ENCODE measurements at regions not wholly inside any gene's neighbourhood (a gene's known extent, or its start where the extent isn't known, plus 50 kb on each side); places are given as distances from the start of the nearest gene placed in this dataset.
"Not testable (repeated sequence)": the region's sequence is repeated elsewhere in the genome, so short reads cannot be mapped to it uniquely, and the experiment has no call there.

DNA sequence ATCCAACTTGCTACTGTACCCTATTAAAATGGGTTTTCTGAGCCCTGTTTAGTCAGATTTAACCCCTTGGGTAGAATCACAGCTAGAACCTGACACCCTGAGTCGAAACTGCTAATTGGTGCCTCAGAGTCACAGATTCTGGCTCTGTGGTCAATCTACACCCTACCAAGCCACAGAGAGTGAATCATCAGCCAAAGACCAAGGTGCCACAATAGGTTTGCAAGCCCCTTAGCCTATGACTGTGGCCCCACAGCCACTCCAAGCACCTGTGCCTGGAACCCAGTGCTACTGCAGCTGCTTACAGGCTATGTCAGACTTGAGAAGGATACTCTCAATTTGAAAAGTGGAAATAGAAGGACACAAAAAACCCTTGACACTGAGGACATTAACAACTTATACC, 202.8 kb upstream of the KCND2 start:
- DNase-seq = no peak
- in situ Hi-C loops (cut with MboI; ENCODE audit: low sequenced_read_pairs in 4 of 4) = no loop called here

GRCh38 chr7:120077777-120078176, 195.2 kb upstream of the KCND2 start:
- Histone ChIP-seq H3K4me3 (no peak overlapping the region), H3K27ac (no peak overlapping the region), H3K36me3 (no peaks in the 10 kb centered on the region), H3K27me3 (no peaks in the 10 kb centered on the region), H3K4me1 (no peaks in the 10 kb centered on the region), H3K9me3 (no peaks in the 10 kb centered on the region)
- in situ Hi-C loops (cut with MboI; ENCODE audit: low sequenced_read_pairs in 4 of 4) (no loop called here), intact Hi-C loops (cut with DNase I; ENCODE audit: low total_unique reads) (no loop called here)
- TF ChIP-seq POLR2A (IDR thresholded peaks at IDR 0.05) = no peak
- TF ChIP-seq, protein P1, sequence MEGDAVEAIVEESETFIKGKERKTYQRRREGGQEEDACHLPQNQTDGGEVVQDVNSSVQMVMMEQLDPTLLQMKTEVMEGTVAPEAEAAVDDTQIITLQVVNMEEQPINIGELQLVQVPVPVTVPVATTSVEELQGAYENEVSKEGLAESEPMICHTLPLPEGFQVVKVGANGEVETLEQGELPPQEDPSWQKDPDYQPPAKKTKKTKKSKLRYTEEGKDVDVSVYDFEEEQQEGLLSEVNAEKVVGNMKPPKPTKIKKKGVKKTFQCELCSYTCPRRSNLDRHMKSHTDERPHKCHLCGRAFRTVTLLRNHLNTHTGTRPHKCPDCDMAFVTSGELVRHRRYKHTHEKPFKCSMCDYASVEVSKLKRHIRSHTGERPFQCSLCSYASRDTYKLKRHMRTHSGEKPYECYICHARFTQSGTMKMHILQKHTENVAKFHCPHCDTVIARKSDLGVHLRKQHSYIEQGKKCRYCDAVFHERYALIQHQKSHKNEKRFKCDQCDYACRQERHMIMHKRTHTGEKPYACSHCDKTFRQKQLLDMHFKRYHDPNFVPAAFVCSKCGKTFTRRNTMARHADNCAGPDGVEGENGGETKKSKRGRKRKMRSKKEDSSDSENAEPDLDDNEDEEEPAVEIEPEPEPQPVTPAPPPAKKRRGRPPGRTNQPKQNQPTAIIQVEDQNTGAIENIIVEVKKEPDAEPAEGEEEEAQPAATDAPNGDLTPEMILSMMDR (IDR thresholded peaks at IDR 0.05 in 4 of 5, conservative IDR thresholded peaks at IDR 0.05 in 1 of 5) = no peak
- no peak for DNase-seq
- ATAC-seq = no peak

More for the DNA sequence above, 202.8 kb upstream of the KCND2 start:
- Histone ChIP-seq H3K27ac (no peak overlapping the region), H3K4me1 (no peaks in the 10 kb centered on the region), H3K9me3 (no peaks in the 10 kb centered on the region), H3K36me3 (no peaks in the 10 kb centered on the region), H3K4me3 (no peak overlapping the region), H3K27me3 (no peaks in the 10 kb centered on the region)
- no peak for ATAC-seq
- intact Hi-C loops (cut with DNase I; ENCODE audit: low total_unique reads) = no loop called here
- TF ChIP-seq, protein P1 (IDR thresholded peaks at IDR 0.05 in 4 of 5, conservative IDR thresholded peaks at IDR 0.05 in 1 of 5) = no peak
- no peak for TF ChIP-seq POLR2A (IDR thresholded peaks at IDR 0.05)

GRCh38 chr7:120079022-120079421, 194.0 kb upstream of the KCND2 start:
- in situ Hi-C loops (cut with MboI; ENCODE audit: low sequenced_read_pairs in 4 of 4) (no loop called here), intact Hi-C loops (cut with DNase I; ENCODE audit: low total_unique reads) (no loop called here)
- Histone ChIP-seq H3K27ac (no peak overlapping the region), H3K4me1 (no peaks in the 10 kb centered on the region), H3K36me3 (no peaks in the 10 kb centered on the region), H3K27me3 (no peaks in the 10 kb centered on the region), H3K4me3 (no peak overlapping the region), H3K9me3 (no peaks in the 10 kb centered on the region)
- TF ChIP-seq, protein P1 (IDR thresholded peaks at IDR 0.05 in 4 of 5, conservative IDR thresholded peaks at IDR 0.05 in 1 of 5) = no peak
- TF ChIP-seq POLR2A (IDR thresholded peaks at IDR 0.05) = no peak
- DNase-seq (no peak), ATAC-seq (no peak)

- Histone ChIP-seq H3K27ac (no peak overlapping the region), H3K4me1 (no peaks in the 10 kb centered on the region), H3K36me3 (no peaks in the 10 kb centered on the region), H3K27me3 (no peaks in the 10 kb centered on the region), H3K9me3 (no peaks in the 10 kb centered on the region), H3K4me3 (no peak overlapping the region)
- no peak for ATAC-seq
- TF ChIP-seq, protein P1 (IDR thresholded peaks at IDR 0.05 in 4 of 5, conservative IDR thresholded peaks at IDR 0.05 in 1 of 5) = no peak
- TF ChIP-seq POLR2A (IDR thresholded peaks at IDR 0.05) = no peak
- DNase-seq = no peak
- in situ Hi-C loops (cut with MboI; ENCODE audit: low sequenced_read_pairs in 4 of 4) = no loop called here
- intact Hi-C loops (cut with DNase I; ENCODE audit: low total_unique reads) = no loop called here
Measured at GRCh38 chr7:120079704-120080103, 193.3 kb upstream of the KCND2 start.

DNA sequence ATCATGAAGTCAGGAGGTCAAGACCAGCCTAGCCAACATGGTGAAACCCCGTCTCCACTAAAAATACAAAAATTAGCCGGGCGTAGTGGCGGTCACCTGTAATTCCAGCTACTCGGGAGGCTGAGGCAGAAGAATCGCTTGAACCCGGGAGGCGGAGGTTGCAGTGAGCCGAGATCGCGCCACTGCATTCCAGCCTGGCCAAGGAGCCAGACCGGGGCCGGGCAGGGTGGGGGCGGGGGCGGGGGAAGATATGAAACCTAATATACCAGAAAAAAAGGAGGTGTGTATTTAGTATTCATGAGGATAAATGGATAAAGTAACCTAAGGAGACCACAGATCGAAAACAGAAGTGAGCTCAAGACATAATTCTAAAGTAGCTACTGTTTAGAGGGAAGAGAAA, 186.5 kb upstream of the KCND2 start:
- H3K27me3 ChIP-seq; ATAC-seq; H3K9me3 ChIP-seq; H3K36me3 ChIP-seq; in situ Hi-C loops (cut with MboI; ENCODE audit: low sequenced_read_pairs in 4 of 4); H3K27ac ChIP-seq; H3K4me1 ChIP-seq; intact Hi-C loops (cut with DNase I; ENCODE audit: low total_unique reads); DNase-seq; H3K4me3 ChIP-seq: not testable (repeated sequence)

Data from gastrocnemius medialis (tissue), 4 donors.